Right lobe of liver (tissue), 4 donors: ENCODE measurements at regions not wholly inside any gene's neighbourhood (a gene's known extent, or its start where the extent isn't known, plus 50 kb on each side); places are given as distances from the start of the nearest gene placed in this dataset.

Experiments used
- POLR2A ChIP-seq: fragments of 450-650 bp; IDR thresholded peaks from one replicate; pipeline ENCODE4 v1.6.1; 2017; ENCODE audit warnings: antibody characterized with exemption, mild to moderate bottlenecking
- TF ChIP-seq, protein P1 (sequence below), 4 donors: fragments of 200-600 bp in 3 of 4; fragments of 450-650 bp in 1 of 4; IDR thresholded peaks; one replicate each; pipeline versions ENCODE4 v1.5.1 to v1.8.0; 2016 to 2022; ENCODE audit warnings: antibody characterized with exemption in 4 of 4, mild to moderate bottlenecking in 2 of 4
- donor health status: DM: no; HTN: no; CAD: no.
- donor health status: DM: no; HTN: no; CAD: no.
- donor health status: DM: no; HTN: yes; CAD: no.

- TF ChIP-seq, protein P1, sequence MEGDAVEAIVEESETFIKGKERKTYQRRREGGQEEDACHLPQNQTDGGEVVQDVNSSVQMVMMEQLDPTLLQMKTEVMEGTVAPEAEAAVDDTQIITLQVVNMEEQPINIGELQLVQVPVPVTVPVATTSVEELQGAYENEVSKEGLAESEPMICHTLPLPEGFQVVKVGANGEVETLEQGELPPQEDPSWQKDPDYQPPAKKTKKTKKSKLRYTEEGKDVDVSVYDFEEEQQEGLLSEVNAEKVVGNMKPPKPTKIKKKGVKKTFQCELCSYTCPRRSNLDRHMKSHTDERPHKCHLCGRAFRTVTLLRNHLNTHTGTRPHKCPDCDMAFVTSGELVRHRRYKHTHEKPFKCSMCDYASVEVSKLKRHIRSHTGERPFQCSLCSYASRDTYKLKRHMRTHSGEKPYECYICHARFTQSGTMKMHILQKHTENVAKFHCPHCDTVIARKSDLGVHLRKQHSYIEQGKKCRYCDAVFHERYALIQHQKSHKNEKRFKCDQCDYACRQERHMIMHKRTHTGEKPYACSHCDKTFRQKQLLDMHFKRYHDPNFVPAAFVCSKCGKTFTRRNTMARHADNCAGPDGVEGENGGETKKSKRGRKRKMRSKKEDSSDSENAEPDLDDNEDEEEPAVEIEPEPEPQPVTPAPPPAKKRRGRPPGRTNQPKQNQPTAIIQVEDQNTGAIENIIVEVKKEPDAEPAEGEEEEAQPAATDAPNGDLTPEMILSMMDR (IDR thresholded peaks at IDR 0.05), result no peak
- no peak for TF ChIP-seq POLR2A
Measured at GRCh38 chr2:16197504-16198147, 257.3 kb downstream of the MYCN start.
